SK-N-SH (cell line): ENCODE measurements at regions not wholly inside any gene's neighbourhood (a gene's known extent, or its start where the extent isn't known, plus 50 kb on each side); places are given as distances from the start of the nearest gene placed in this dataset.

Source experiments
- CTCF ChIA-PET: fragments of 300-600, 350-600 bp; formaldehyde crosslinking; extraction: SDS; loops from one replicate; lab custom pipeline; 2021; lab: Yijun Ruan, JAX
- POLR2A ChIA-PET: fragments of 350-600 bp; sonication (Branson Sonifier 250); formaldehyde crosslinking; extraction: SDS; loops from one replicate; lab custom pipeline; 2020; ENCODE audit warnings: antibody characterized with exemption, inconsistent platforms; lab: Yijun Ruan, JAX
- DNase-seq: peaks from one replicate; pipeline ENCODE4 v3.0.0; 2012
- H2AFZ ChIP-seq: fragments of 200-600 bp; sonication (generic); 2 replicates; pipeline ENCODE4 v1.8.1; 2016; ENCODE audit warnings: antibody characterized with exemption, mild to moderate bottlenecking, low read depth
- H3F3A ChIP-seq: fragments of 200-600 bp; sonication (generic); replicated peaks from 2 replicates; pipeline ENCODE3; 2016; ENCODE audit warnings: antibody characterized with exemption, mild to moderate bottlenecking; ENCODE audit not compliant: insufficient read depth
- H3K27ac ChIP-seq, 2 experiments: fragments of 200-500 bp in 1 of 2; fragments of 200-600 bp in 1 of 2; sonication (Bioruptor generic) in 1 of 2; sonication (generic), shearing (Covaris generic) in 1 of 2; 2 replicates each; pipeline versions ENCODE4 v1.5.1 to v1.6.1; 2014 to 2016; ENCODE audit warnings: low read depth in 2 of 2, inconsistent platforms in 1 of 2, low read length in 1 of 2, mild to moderate bottlenecking in 1 of 2, mixed read lengths in 1 of 2
- H3K27me3 ChIP-seq: fragments of 200-600 bp; sonication (generic), shearing (Covaris generic); 2 replicates; pipeline ENCODE4 v1.6.1; 2016; ENCODE audit warnings: mixed run types; ENCODE audit not compliant: insufficient read depth
- H3K36me3 ChIP-seq, 2 experiments: fragments of 200-500 bp in 1 of 2; fragments of 200-600 bp in 1 of 2; sonication (Bioruptor generic) in 1 of 2; sonication (generic) in 1 of 2; replicated peaks in 1 of 2; 2 replicates each; pipeline versions ENCODE3 to v1.5.1; 2014 to 2016; ENCODE audit warnings: low read length in 1 of 2, mild to moderate bottlenecking in 1 of 2; ENCODE audit not compliant: insufficient read depth in 2 of 2, control insufficient read depth in 1 of 2
- H3K4me1 ChIP-seq, 2 experiments: fragments of 200-500 bp in 1 of 2; fragments of 200-600 bp in 1 of 2; sonication (Bioruptor generic) in 1 of 2; sonication (generic), shearing (Covaris generic) in 1 of 2; 2 replicates each; pipeline versions ENCODE4 v1.5.1 to v1.6.1; 2014 to 2016; ENCODE audit warnings: low read depth in 1 of 2, low read length in 1 of 2, mixed run types in 1 of 2; ENCODE audit not compliant: insufficient read depth in 2 of 2, control insufficient read depth in 1 of 2
- H3K4me2 ChIP-seq: fragments of 200-600 bp; sonication (generic), shearing (Covaris generic); 2 replicates; pipeline ENCODE4 v1.6.1; 2017; ENCODE audit warnings: mixed run types
- H3K4me3 ChIP-seq, 2 experiments: fragments of 200-500 bp in 1 of 2; fragments of 200-600 bp in 1 of 2; sonication (Bioruptor generic) in 1 of 2; sonication (generic), shearing (Covaris generic) in 1 of 2; 2 replicates each; pipeline versions ENCODE4 v1.5.1 to v1.8.1; 2014 to 2016; ENCODE audit warnings: low read depth in 2 of 2, inconsistent platforms in 1 of 2, low read length in 1 of 2, mild to moderate bottlenecking in 1 of 2, mixed read lengths in 1 of 2, moderate library complexity in 1 of 2
- H3K79me2 ChIP-seq: fragments of 200-600 bp; sonication (generic); 2 replicates; pipeline ENCODE4 v1.8.1; 2017; ENCODE audit warnings: mild to moderate bottlenecking; ENCODE audit not compliant: insufficient read depth
- H3K9ac ChIP-seq: fragments of 200-600 bp; sonication (generic); 2 replicates; pipeline ENCODE4 v1.6.1; 2017; ENCODE audit warnings: mixed run types
- H3K9me2 ChIP-seq: fragments of 200-600 bp; sonication (generic); 2 replicates; pipeline ENCODE4 v1.6.1; 2017; ENCODE audit warnings: mixed run types
- H3K9me3 ChIP-seq: fragments of 200-600 bp; sonication (generic); 2 replicates; pipeline ENCODE4 v1.6.1; 2017; ENCODE audit warnings: mixed run types, mild to moderate bottlenecking, moderate library complexity
- H4K20me1 ChIP-seq: fragments of 200-600 bp; sonication (generic); 2 replicates; pipeline ENCODE4 v1.6.1; 2017; ENCODE audit warnings: mild to moderate bottlenecking, mixed run types; ENCODE audit not compliant: insufficient read depth
- ELF1 ChIP-seq: IDR thresholded peaks from 2 replicates; pipeline ENCODE4 v1.4.0; 2012
- EP300 ChIP-seq, 2 experiments: IDR thresholded peaks; 2 replicates each; pipeline versions ENCODE4 v1.4.0 to v1.6.1; 2012; ENCODE audit warnings: borderline replicate concordance in 1 of 2, low read depth in 1 of 2, low read length in 1 of 2
- FOSL2 ChIP-seq: IDR thresholded peaks from 2 replicates; pipeline ENCODE4 v1.4.0; 2012; ENCODE audit warnings: low read depth, mild to moderate bottlenecking, moderate library complexity, borderline replicate concordance
- FOXJ3 ChIP-seq: sonication (generic); formaldehyde crosslinking; IDR thresholded peaks from 2 replicates; pipeline ENCODE4 v1.5.1; 2020; ENCODE audit warnings: mild to moderate bottlenecking, missing genetic modification reagents
- FOXM1 ChIP-seq: IDR thresholded peaks from 2 replicates; pipeline ENCODE4 v1.4.0; 2012; ENCODE audit warnings: low read depth, mild to moderate bottlenecking
- GABPA ChIP-seq: IDR thresholded peaks from 2 replicates; pipeline ENCODE4 v1.4.0; 2012; ENCODE audit warnings: low read depth, mild to moderate bottlenecking
- GATA2 ChIP-seq: sonication (generic); formaldehyde crosslinking; IDR thresholded peaks from 2 replicates; pipeline ENCODE4 v1.5.0; 2020; ENCODE audit warnings: mild to moderate bottlenecking, missing genetic modification reagents
- MEF2A ChIP-seq: IDR thresholded peaks from 2 replicates; pipeline ENCODE4 v1.4.0; 2012; ENCODE audit warnings: low read depth, borderline replicate concordance
- NRF1 ChIP-seq: IDR thresholded peaks from 2 replicates; pipeline ENCODE4 v1.6.1; 2012; ENCODE audit warnings: low read depth, mild to moderate bottlenecking, low read length
- POLR2AphosphoS5 ChIP-seq: IDR thresholded peaks from 2 replicates; pipeline ENCODE4 v1.6.1; 2012; ENCODE audit warnings: low read depth, low read length
- RAD21 ChIP-seq: IDR thresholded peaks from 2 replicates; pipeline ENCODE4 v1.6.1; 2012; ENCODE audit warnings: mild to moderate bottlenecking, low read length
- REST ChIP-seq: IDR thresholded peaks from 2 replicates; pipeline ENCODE4 v1.6.1; 2012; ENCODE audit warnings: mild to moderate bottlenecking, low read depth, low read length, moderate library complexity
- RXRA ChIP-seq: IDR thresholded peaks from 2 replicates; pipeline ENCODE4 v1.4.0; 2012; ENCODE audit warnings: low read depth, mild to moderate bottlenecking, borderline replicate concordance
- TEAD4 ChIP-seq: IDR thresholded peaks from 2 replicates; pipeline ENCODE4 v1.4.0; 2012; ENCODE audit warnings: mild to moderate bottlenecking, borderline replicate concordance; ENCODE audit not compliant: insufficient read depth
- USF1 ChIP-seq: IDR thresholded peaks from 2 replicates; pipeline ENCODE4 v1.4.0; 2012; ENCODE audit warnings: low read depth, borderline replicate concordance
- USF2 ChIP-seq: fragments of 150-350 bp; IDR thresholded peaks from 2 replicates; pipeline ENCODE4 v1.6.1; 2017; ENCODE audit warnings: antibody characterized with exemption, low read length, low read depth, borderline replicate concordance
- YY1 ChIP-seq: IDR thresholded peaks from 2 replicates; pipeline ENCODE4 v1.4.0; 2012; ENCODE audit warnings: low read depth, mild to moderate bottlenecking
- ZBTB33 ChIP-seq: IDR thresholded peaks from 2 replicates; pipeline ENCODE4 v1.4.0; 2012; ENCODE audit warnings: low read depth, borderline replicate concordance
- WGBS: methylation state at CpG from one replicate; pipeline ENCODE4 v1.1.6; 2017; ENCODE audit warnings: low lambda C conversion rate; 5-methylcytosine and 5-hydroxymethylcytosine counted together

GRCh38 chr14:24744641-24745040 lies 110.7 kb upstream of the GZMB start:
- no peak for TF ChIP-seq MEF2A
- TF ChIP-seq POLR2AphosphoS5: no peak
- no peak for TF ChIP-seq RAD21
- no peak for TF ChIP-seq USF1
- no peak for TF ChIP-seq FOXJ3 (CRISPR knock-in tag)
- TF ChIP-seq GABPA: no peak
- no peak for TF ChIP-seq GATA2 (CRISPR knock-in tag)
- TF ChIP-seq REST: no peak
- TF ChIP-seq NRF1: no peak
- TF ChIP-seq EP300 (IDR thresholded peaks at IDR 0.05; ENCODE audit: borderline replicate concordance in 1 of 2, low read depth in 1 of 2, low read length in 1 of 2): no peak
- no peak for TF ChIP-seq ELF1
- TF ChIP-seq RXRA: no peak
- TF ChIP-seq FOXM1: no peak
- no peak for TF ChIP-seq FOSL2
- no peak for TF ChIP-seq USF2
- TF ChIP-seq ZBTB33: no peak
- no peak for TF ChIP-seq YY1
- TF ChIP-seq TEAD4: no peak
- Histone ChIP-seq H3K4me2 (no peak overlapping the region), H3K79me2 (no peaks in the 10 kb centered on the region), H3F3A (no peaks in the 10 kb centered on the region), H3K27me3 (no peaks in the 10 kb centered on the region), H3K9ac (no peak overlapping the region), H4K20me1 (no peaks in the 10 kb centered on the region), H3K9me2 (no peaks in the 10 kb centered on the region), H2AFZ (no peak overlapping the region), H3K4me3 (no peak overlapping the region), H3K9me3 (no peaks in the 10 kb centered on the region), H3K27ac (no peak overlapping the region), H3K36me3 (no peaks in the 10 kb centered on the region), H3K4me1 (no peaks in the 10 kb centered on the region)
- ChIA-PET CTCF (no interaction called here), POLR2A (no interaction called here)
- WGBS: 0% methylated on average over 2 of the region's 2 CpGs
- DNase-seq: no peak
